HG03066 (cell line): ENCODE measurements at regions not wholly inside any gene's neighbourhood (a gene's known extent, or its start where the extent isn't known, plus 50 kb on each side); places are given as distances from the start of the nearest gene placed in this dataset.
"Not testable (repeated sequence)": the region's sequence is repeated elsewhere in the genome, so short reads cannot be mapped to it uniquely, and the experiment has no call there.

Experiments used
- ATAC-seq: cut with Tn5 transposase; IDR thresholded peaks from one replicate; pipeline ENCODE4 v1.9.1; 2021; ENCODE audit warnings: low read depth; ENCODE audit not compliant: unreplicated experiment

GRCh38 chr3:34407281-34407680, 608.9 kb downstream of the PDCD6IP start:
- ATAC-seq, result no peak

- ATAC-seq, result peak; percentile 54
Measured at GRCh38 chr3:34408088-34408487, 609.7 kb downstream of the PDCD6IP start.

- no peak for ATAC-seq
Measured at GRCh38 chr3:34411596-34411995, 613.2 kb downstream of the PDCD6IP start.

GRCh38 chr3:34419801-34420200, 621.4 kb downstream of the PDCD6IP start:
- ATAC-seq, result no peak

- ATAC-seq, result no peak
Measured at GRCh38 chr3:34421762-34422161, 623.3 kb downstream of the PDCD6IP start.

- ATAC-seq, result no peak
Measured at GRCh38 chr3:34439796-34440195, 641.4 kb downstream of the PDCD6IP start.

GRCh38 chr3:34444137-34444536, 645.7 kb downstream of the PDCD6IP start:
- no peak for ATAC-seq

GRCh38 chr3:34449305-34449704, 650.9 kb downstream of the PDCD6IP start:
- ATAC-seq, result no peak

- no peak for ATAC-seq
Measured at GRCh38 chr3:34463414-34463813, 665.0 kb downstream of the PDCD6IP start.

- no peak for ATAC-seq
Measured at GRCh38 chr3:34464646-34465045, 666.2 kb downstream of the PDCD6IP start.

- ATAC-seq, result no peak
Measured at GRCh38 chr3:34475851-34476250, 677.4 kb downstream of the PDCD6IP start.

GRCh38 chr3:34483311-34483887, 685.0 kb downstream of the PDCD6IP start:
- no peak for ATAC-seq

- ATAC-seq, result no peak
Measured at GRCh38 chr3:34504366-34504765, 705.9 kb downstream of the PDCD6IP start.

GRCh38 chr3:34504775-34505174, 706.3 kb downstream of the PDCD6IP start:
- no peak for ATAC-seq

GRCh38 chr3:34508732-34509131, 710.3 kb downstream of the PDCD6IP start:
- no peak for ATAC-seq

- ATAC-seq, result no peak
Measured at GRCh38 chr3:34511891-34512290, 713.5 kb downstream of the PDCD6IP start.

- ATAC-seq, result not testable (repeated sequence)
Measured at GRCh38 chr3:34519008-34519407, 720.6 kb downstream of the PDCD6IP start.

GRCh38 chr3:34531156-34531555, 732.7 kb downstream of the PDCD6IP start:
- ATAC-seq, result no peak

GRCh38 chr3:34533451-34533850, 735.0 kb downstream of the PDCD6IP start:
- ATAC-seq, result no peak

- no peak for ATAC-seq
Measured at GRCh38 chr3:34534013-34534412, 735.6 kb downstream of the PDCD6IP start.

- ATAC-seq, result no peak
Measured at GRCh38 chr3:34544136-34544535, 745.7 kb downstream of the PDCD6IP start.

- no peak for ATAC-seq
Measured at GRCh38 chr3:34547297-34547920, 749.0 kb downstream of the PDCD6IP start.

GRCh38 chr3:34567266-34567665, 768.8 kb downstream of the PDCD6IP start:
- ATAC-seq, result no peak
